HEK293T (cell line): ENCODE measurements at regions not wholly inside any gene's neighbourhood (a gene's known extent, or its start where the extent isn't known, plus 50 kb on each side); places are given as distances from the start of the nearest gene placed in this dataset.

Source experiments
- ARNT ChIP-seq: fragments of 450-650 bp; IDR thresholded peaks from 2 replicates; pipeline ENCODE4 v1.6.1; 2017; ENCODE audit warnings: mild to moderate bottlenecking
- FOXK2 ChIP-seq: fragments of 450-650 bp; IDR thresholded peaks from 2 replicates; pipeline ENCODE4 v1.6.1; 2016; ENCODE audit warnings: mild to moderate bottlenecking
- FOXM1 ChIP-seq: fragments of 450-650 bp; IDR thresholded peaks from 2 replicates; pipeline ENCODE4 v1.6.1; 2017; ENCODE audit warnings: mild to moderate bottlenecking, borderline replicate concordance
- TARDBP ChIP-seq: fragments of 450-650 bp; IDR thresholded peaks from 2 replicates; pipeline ENCODE4 v1.6.1; 2016

DNA sequence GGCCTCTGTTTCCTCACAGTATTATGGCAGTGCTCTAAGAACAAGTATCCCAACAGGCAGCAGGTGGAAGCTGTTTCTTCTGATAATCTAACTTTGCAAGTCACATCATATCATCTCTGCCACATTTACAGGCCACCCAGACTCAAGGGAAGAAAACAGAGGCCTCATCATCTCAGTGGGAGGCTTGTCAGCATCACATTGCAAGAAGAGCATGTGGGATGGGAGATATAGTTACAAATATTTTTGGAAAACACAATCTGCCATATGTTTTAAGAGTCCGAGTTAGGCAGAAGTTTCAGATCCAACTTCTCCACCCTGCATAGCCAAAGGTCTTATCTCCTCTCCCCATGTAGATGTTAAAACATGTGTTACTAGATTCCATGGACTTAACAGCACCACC is 130.4 kb upstream of the PDE1C start:
- no peak for TF ChIP-seq ARNT
- TF ChIP-seq TARDBP: no peak
- TF ChIP-seq FOXM1: no peak
- TF ChIP-seq FOXK2: no peak
